Endothelial cell of umbilical vein (primary cell): ENCODE measurements at regions not wholly inside any gene's neighbourhood (a gene's known extent, or its start where the extent isn't known, plus 50 kb on each side); places are given as distances from the start of the nearest gene placed in this dataset.
"Not testable (repeated sequence)": the region's sequence is repeated elsewhere in the genome, so short reads cannot be mapped to it uniquely, and the experiment has no call there.

Experiments used
- CTCF ChIP-seq, 2 donors: IDR thresholded peaks; 1 replicate in 1 of 2; 2 replicates in 1 of 2; pipeline ENCODE4 v1.5.1; 2011; ENCODE audit warnings: low read length in 2 of 2, mild to moderate bottlenecking in 2 of 2, moderate library complexity in 2 of 2, control low read depth in 1 of 2, inconsistent platforms in 1 of 2, low read depth in 1 of 2; ENCODE audit not compliant: insufficient read depth in 1 of 2; ENCODE audit errors: extremely low read depth in 1 of 2
- EZH2 ChIP-seq: IDR thresholded peaks from 2 replicates; pipeline ENCODE4 v1.6.1; 2012; ENCODE audit warnings: borderline replicate concordance, low read depth, mild to moderate bottlenecking, moderate library complexity, low read length, inconsistent platforms; ENCODE audit not compliant: severe bottlenecking
- FOS ChIP-seq: IDR thresholded peaks from 2 replicates; pipeline ENCODE4 v1.6.1; 2011; ENCODE audit warnings: mild to moderate bottlenecking, low read length, moderate library complexity, borderline replicate concordance; ENCODE audit not compliant: insufficient read depth
- GATA2 ChIP-seq: IDR thresholded peaks from 2 replicates; pipeline ENCODE4 v1.7.0; 2011; ENCODE audit warnings: low read depth, mild to moderate bottlenecking, moderate library complexity, mixed read lengths, low read length; ENCODE audit not compliant: insufficient read length, insufficient read depth
- JUN ChIP-seq: IDR thresholded peaks from 2 replicates; pipeline ENCODE4 v1.6.1; 2011; ENCODE audit warnings: borderline replicate concordance, low read depth; ENCODE audit not compliant: insufficient read length, insufficient read depth
- MYC ChIP-seq: IDR thresholded peaks from one replicate; pipeline ENCODE4 v1.6.1; 2011; ENCODE audit warnings: mild to moderate bottlenecking, low read depth, low read length
- POLR2A ChIP-seq: IDR thresholded peaks from 2 replicates; pipeline ENCODE4 v1.6.1; 2012; ENCODE audit warnings: low read depth, mild to moderate bottlenecking, control low read depth, low read length
- POLR2AphosphoS5 ChIP-seq: IDR thresholded peaks from 2 replicates; pipeline ENCODE4 v1.6.1; 2012; ENCODE audit warnings: low read depth, mild to moderate bottlenecking, control low read depth, low read length, moderate library complexity; ENCODE audit not compliant: insufficient read depth
- TF ChIP-seq, protein P1 (sequence below): IDR thresholded peaks from 2 replicates; pipeline ENCODE4 v1.6.1; 2011; ENCODE audit not compliant: insufficient read depth, insufficient read length

- TF ChIP-seq CTCF (IDR thresholded peaks at IDR 0.05; ENCODE audit: extremely low read depth in 1 of 2, insufficient read depth in 1 of 2, low read depth in 1 of 2, low read length in 2 of 2); POLR2A; MYC; POLR2AphosphoS5; EZH2; GATA2; JUN; FOS: not testable (repeated sequence)
- TF ChIP-seq, protein P1, sequence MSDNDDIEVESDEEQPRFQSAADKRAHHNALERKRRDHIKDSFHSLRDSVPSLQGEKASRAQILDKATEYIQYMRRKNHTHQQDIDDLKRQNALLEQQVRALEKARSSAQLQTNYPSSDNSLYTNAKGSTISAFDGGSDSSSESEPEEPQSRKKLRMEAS, result not testable (repeated sequence)
These were observed 285.7 kb downstream of the CYRIA start for GRCh38 chr2:16379901-16380300.
